Endothelial cell of umbilical vein (primary cell): ENCODE measurements at regions not wholly inside any gene's neighbourhood (a gene's known extent, or its start where the extent isn't known, plus 50 kb on each side); places are given as distances from the start of the nearest gene placed in this dataset.

Source experiments
- BruUV-seq: library from RNA; stranded (reverse); fragments of 400-500 nt; replicated peaks from 2 replicates; lab custom pipeline; 2021; lab: Mats Ljungman, UMichigan
- CTCF ChIA-PET: fragments of 300-600, 350-600 bp; sonication (Branson Sonifier 250); formaldehyde crosslinking; loops from one replicate; lab custom pipeline; 2021; ENCODE audit warnings: antibody characterized with exemption, inconsistent platforms; lab: Charles Lee
- POLR2A ChIA-PET: fragments of 300-600, 350-600 bp; sonication (Branson Sonifier 250); formaldehyde crosslinking; loops from one replicate; lab custom pipeline; 2021; ENCODE audit warnings: antibody characterized with exemption, inconsistent platforms; lab: Charles Lee
- DNase-seq: peaks from one replicate; pipeline ENCODE4 v3.0.0-alpha.2; 2011; ENCODE audit warnings: low read depth, low spot score
- FAIRE-seq: peaks from 2 replicates; lab custom pipeline; 2011; peaks lifted over from hg19 to GRCh38; lab: Jason Lieb, UNC
- H2AFZ ChIP-seq: 2 replicates; pipeline ENCODE4 v1.6.0; 2012; ENCODE audit warnings: low read depth, low read length, control low read depth, inconsistent platforms
- H3K27ac ChIP-seq: 2 replicates; pipeline ENCODE4 v1.5.1; 2011; ENCODE audit warnings: low read depth, mild to moderate bottlenecking, control low read depth, low read length, moderate library complexity; ENCODE audit not compliant: insufficient read depth
- H3K27me3 ChIP-seq, 2 experiments: 2 replicates each; pipeline versions ENCODE4 v1.6.0 to v1.6.1; 2011; ENCODE audit warnings: low read length in 2 of 2, mixed read lengths in 1 of 2; ENCODE audit not compliant: control insufficient read depth in 2 of 2, insufficient read depth in 2 of 2
- H3K36me3 ChIP-seq, 2 experiments: 2 replicates in 1 of 2; 3 replicates in 1 of 2; pipeline ENCODE4 v1.5.1; 2011; ENCODE audit warnings: low read length in 2 of 2, mild to moderate bottlenecking in 1 of 2, moderate library complexity in 1 of 2; ENCODE audit not compliant: control insufficient read depth in 2 of 2, insufficient read depth in 2 of 2; ENCODE audit errors: extremely low read depth in 1 of 2
- H3K4me1 ChIP-seq: 3 replicates; pipeline ENCODE4 v1.5.1; 2011; ENCODE audit warnings: mild to moderate bottlenecking, low read length; ENCODE audit not compliant: control insufficient read depth, insufficient read depth; ENCODE audit errors: extremely low read depth
- H3K4me2 ChIP-seq: 2 replicates; pipeline ENCODE4 v1.6.1; 2011; ENCODE audit warnings: low read length, control low read depth, mixed read lengths; ENCODE audit not compliant: insufficient read depth
- H3K4me3 ChIP-seq, 3 experiments: fragments of 200-600 bp in 1 of 3; sonication (generic), shearing (Covaris generic) in 1 of 3; replicated peaks in 1 of 3; 2 replicates each; pipeline ENCODE4 v1.5.1; 2011 to 2016; ENCODE audit warnings: control low read depth in 3 of 3, low read length in 3 of 3, mild to moderate bottlenecking in 2 of 3, inconsistent platforms in 1 of 3, low read depth in 1 of 3, moderate library complexity in 1 of 3; ENCODE audit not compliant: insufficient read depth in 1 of 3
- H3K79me2 ChIP-seq: 2 replicates; pipeline ENCODE4 v1.6.0; 2012; ENCODE audit warnings: low read length, inconsistent platforms; ENCODE audit not compliant: control insufficient read depth, insufficient read depth
- H3K9ac ChIP-seq: replicated peaks from 2 replicates; pipeline ENCODE3; 2011; ENCODE audit warnings: low read length, control low read depth; ENCODE audit not compliant: insufficient read depth; ENCODE audit errors: extremely low read depth
- H3K9me1 ChIP-seq: replicated peaks from 3 replicates; pipeline ENCODE4 v1.6.0; 2011; ENCODE audit warnings: mild to moderate bottlenecking, low read length; ENCODE audit not compliant: control insufficient read depth, insufficient read depth; ENCODE audit errors: extremely low read depth
- H3K9me3 ChIP-seq: replicated peaks from 2 replicates; pipeline ENCODE4 v1.5.1; 2012; ENCODE audit warnings: low read length, inconsistent platforms; ENCODE audit not compliant: control insufficient read depth, insufficient read depth
- H4K20me1 ChIP-seq: replicated peaks from 2 replicates; pipeline ENCODE3; 2011; ENCODE audit warnings: mild to moderate bottlenecking, low read length; ENCODE audit not compliant: control insufficient read depth, insufficient read depth; ENCODE audit errors: extremely low read depth
- EZH2 ChIP-seq: IDR thresholded peaks from 2 replicates; pipeline ENCODE4 v1.6.1; 2012; ENCODE audit warnings: borderline replicate concordance, low read depth, mild to moderate bottlenecking, moderate library complexity, low read length, inconsistent platforms; ENCODE audit not compliant: severe bottlenecking
- FOS ChIP-seq: IDR thresholded peaks from 2 replicates; pipeline ENCODE4 v1.6.1; 2011; ENCODE audit warnings: mild to moderate bottlenecking, low read length, moderate library complexity, borderline replicate concordance; ENCODE audit not compliant: insufficient read depth
- GATA2 ChIP-seq: IDR thresholded peaks from 2 replicates; pipeline ENCODE4 v1.7.0; 2011; ENCODE audit warnings: low read depth, mild to moderate bottlenecking, moderate library complexity, mixed read lengths, low read length; ENCODE audit not compliant: insufficient read length, insufficient read depth
- JUN ChIP-seq: IDR thresholded peaks from 2 replicates; pipeline ENCODE4 v1.6.1; 2011; ENCODE audit warnings: borderline replicate concordance, low read depth; ENCODE audit not compliant: insufficient read length, insufficient read depth
- MYC ChIP-seq: IDR thresholded peaks from one replicate; pipeline ENCODE4 v1.6.1; 2011; ENCODE audit warnings: mild to moderate bottlenecking, low read depth, low read length
- POLR2A ChIP-seq: IDR thresholded peaks from 2 replicates; pipeline ENCODE4 v1.6.1; 2012; ENCODE audit warnings: low read depth, mild to moderate bottlenecking, control low read depth, low read length
- POLR2AphosphoS5 ChIP-seq: IDR thresholded peaks from 2 replicates; pipeline ENCODE4 v1.6.1; 2012; ENCODE audit warnings: low read depth, mild to moderate bottlenecking, control low read depth, low read length, moderate library complexity; ENCODE audit not compliant: insufficient read depth
- dilution Hi-C: fragments of 300-500 bp; cut with MboI; formaldehyde crosslinking; loops from one replicate; pipeline ENCODE4 v1.15.0; 2019; ENCODE audit warnings: low sequenced_read_pairs; ENCODE audit not compliant: extremely low pct_ligation_motif_present
- intact Hi-C: fragments of 100-400 bp; cut with micrococcal nuclease; formaldehyde crosslinking; loops from one replicate; pipeline ENCODE4 v1.10.0; 2022
- TF ChIP-seq, protein P1 (sequence below): IDR thresholded peaks from 2 replicates; pipeline ENCODE4 v1.6.1; 2011; ENCODE audit not compliant: insufficient read depth, insufficient read length

- no peak for FAIRE-seq
- Histone ChIP-seq H3K27ac (no peak overlapping the region), H3K27me3 (no peaks in the 10 kb centered on the region), H3K4me2 (no peak overlapping the region), H3K79me2 (no peaks in the 10 kb centered on the region), H3K4me1 (no peaks in the 10 kb centered on the region), H3K36me3 (no peaks in the 10 kb centered on the region), H2AFZ (no peak overlapping the region), H3K9me1 (no peaks in the 10 kb centered on the region), H4K20me1 (no peaks in the 10 kb centered on the region), H3K9me3 (no peaks in the 10 kb centered on the region), H3K9ac (no peak overlapping the region), H3K4me3 (no peak overlapping the region)
- DNase-seq = no peak
- CTCF ChIA-PET = no interaction called here
- dilution Hi-C loops = no loop called here
- intact Hi-C loops = no loop called here
- BruUV-seq = no TSS peak
- TF ChIP-seq POLR2A (no peak), FOS (no peak), EZH2 (no peak)
- TF ChIP-seq, protein P1, sequence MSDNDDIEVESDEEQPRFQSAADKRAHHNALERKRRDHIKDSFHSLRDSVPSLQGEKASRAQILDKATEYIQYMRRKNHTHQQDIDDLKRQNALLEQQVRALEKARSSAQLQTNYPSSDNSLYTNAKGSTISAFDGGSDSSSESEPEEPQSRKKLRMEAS = no peak
- POLR2A ChIA-PET = no interaction called here
These were observed 414.1 kb downstream of the SH3BGRL start for GRCh38 chrX:81615979-81616378.

GRCh38 chrX:81662381-81662780 lies 460.5 kb downstream of the SH3BGRL start:
- Histone ChIP-seq H3K9ac (no peak overlapping the region), H3K27me3 (no peaks in the 10 kb centered on the region), H3K4me3 (no peak overlapping the region), H3K79me2 (no peaks in the 10 kb centered on the region), H4K20me1 (no peaks in the 10 kb centered on the region), H3K27ac (no peak overlapping the region), H3K4me2 (no peak overlapping the region), H3K9me3 (no peaks in the 10 kb centered on the region), H2AFZ (no peak overlapping the region), H3K4me1 (no peaks in the 10 kb centered on the region), H3K36me3 (no peaks in the 10 kb centered on the region), H3K9me1 (no peaks in the 10 kb centered on the region)
- dilution Hi-C loops (no loop called here), intact Hi-C loops (no loop called here)
- ChIA-PET CTCF (no interaction called here), POLR2A (no interaction called here)
- TF ChIP-seq JUN (no peak), GATA2 (no peak), POLR2A (no peak), MYC (no peak), POLR2AphosphoS5 (no peak)
- TF ChIP-seq, protein P1 = no peak
- no peak for DNase-seq
- no peak for FAIRE-seq
- BruUV-seq = no TSS peak
